ENCODE measurements at regions not wholly inside any gene's neighbourhood (a gene's known extent, or its start where the extent isn't known, plus 50 kb on each side); places are given as distances from the start of the nearest gene placed in this dataset.
A peak's percentile ranks its signal among the peaks of the same experiment; 100 is the strongest.

DNA sequence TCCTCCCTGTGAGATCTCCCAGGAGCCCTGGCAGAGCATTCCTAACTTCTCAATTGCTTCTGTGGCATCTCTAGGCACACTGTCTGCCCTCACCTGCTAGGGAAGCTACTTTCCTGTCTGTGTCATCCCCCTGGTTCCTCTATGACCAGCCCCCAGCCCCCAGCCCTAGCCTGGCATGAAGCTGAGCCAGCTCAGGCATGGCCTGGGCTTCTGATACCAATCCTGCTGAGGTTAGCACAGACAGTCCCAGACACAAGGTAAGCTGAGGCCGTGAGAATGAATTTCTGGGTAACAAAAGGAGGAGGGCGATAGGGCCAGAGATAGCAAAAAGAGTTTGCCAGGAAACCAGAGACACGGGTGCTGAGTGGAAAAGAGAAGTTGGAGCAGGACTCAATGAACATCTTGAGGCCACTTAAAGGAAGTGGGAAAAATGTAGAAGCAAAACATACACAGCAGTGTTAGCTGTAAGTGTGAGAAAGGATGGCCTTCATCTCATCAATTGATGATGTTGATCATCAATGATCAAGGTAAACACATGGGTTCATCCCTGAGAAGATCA, 87.6 kb upstream of the PICALM start:
- no peak overlapping the region for H3K4me3 ChIP-seq
- no peaks in the 10 kb centered on the region for H3K27me3 ChIP-seq
- H3K27ac ChIP-seq: peak overlapping the region in 1 of 2 donors; percentile 31
- TF ChIP-seq, protein P1, sequence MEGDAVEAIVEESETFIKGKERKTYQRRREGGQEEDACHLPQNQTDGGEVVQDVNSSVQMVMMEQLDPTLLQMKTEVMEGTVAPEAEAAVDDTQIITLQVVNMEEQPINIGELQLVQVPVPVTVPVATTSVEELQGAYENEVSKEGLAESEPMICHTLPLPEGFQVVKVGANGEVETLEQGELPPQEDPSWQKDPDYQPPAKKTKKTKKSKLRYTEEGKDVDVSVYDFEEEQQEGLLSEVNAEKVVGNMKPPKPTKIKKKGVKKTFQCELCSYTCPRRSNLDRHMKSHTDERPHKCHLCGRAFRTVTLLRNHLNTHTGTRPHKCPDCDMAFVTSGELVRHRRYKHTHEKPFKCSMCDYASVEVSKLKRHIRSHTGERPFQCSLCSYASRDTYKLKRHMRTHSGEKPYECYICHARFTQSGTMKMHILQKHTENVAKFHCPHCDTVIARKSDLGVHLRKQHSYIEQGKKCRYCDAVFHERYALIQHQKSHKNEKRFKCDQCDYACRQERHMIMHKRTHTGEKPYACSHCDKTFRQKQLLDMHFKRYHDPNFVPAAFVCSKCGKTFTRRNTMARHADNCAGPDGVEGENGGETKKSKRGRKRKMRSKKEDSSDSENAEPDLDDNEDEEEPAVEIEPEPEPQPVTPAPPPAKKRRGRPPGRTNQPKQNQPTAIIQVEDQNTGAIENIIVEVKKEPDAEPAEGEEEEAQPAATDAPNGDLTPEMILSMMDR (IDR thresholded peaks at IDR 0.05): no peak
- H3K9me3 ChIP-seq: no peaks in the 10 kb centered on the region
- DNase-seq (no peak), ATAC-seq (no peak)
- intact Hi-C loops (cut with DNase I): no loop called here
- peaks cover 7 to 19% of the 10 kb centered on the region in 2 donors for H3K4me1 ChIP-seq
- no peaks in the 10 kb centered on the region for H3K36me3 ChIP-seq

DNA sequence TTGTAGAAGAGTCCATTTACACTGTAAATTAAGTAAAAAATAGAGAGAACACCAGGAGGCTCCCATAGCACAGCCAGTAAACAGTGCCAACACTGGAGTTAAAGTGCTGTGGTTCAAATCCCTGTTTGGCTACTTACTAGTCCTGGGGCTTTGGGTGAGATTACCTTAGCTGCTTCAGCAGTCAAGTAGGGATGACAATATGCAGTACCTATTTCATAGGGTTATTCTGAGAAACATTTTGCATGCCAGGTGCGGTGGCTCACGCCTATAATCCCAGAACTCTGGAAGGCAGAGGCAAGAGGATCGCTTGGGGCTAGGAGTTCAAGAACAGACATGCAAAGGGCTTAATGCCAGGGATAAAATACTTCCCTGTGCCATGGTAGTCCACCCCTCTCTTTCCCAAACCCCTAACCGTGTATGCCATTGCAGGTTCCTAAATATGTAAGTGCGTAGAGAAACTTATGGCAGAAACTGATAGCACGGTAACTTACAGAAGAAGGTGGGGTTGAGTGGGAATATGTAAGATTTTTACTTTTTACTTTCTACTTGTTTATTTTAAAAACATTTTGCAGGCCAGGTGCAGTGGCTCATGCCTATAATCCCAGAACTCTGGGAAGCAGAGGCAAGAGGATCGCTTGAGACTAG, 86.4 kb upstream of the PICALM start:
- Histone ChIP-seq H3K36me3 (no peaks in the 10 kb centered on the region), H3K27me3 (no peaks in the 10 kb centered on the region), H3K4me1 (peaks cover 16 to 28% of the 10 kb centered on the region in 2 donors), H3K27ac (no peak overlapping the region), H3K4me3 (no peak overlapping the region), H3K9me3 (no peaks in the 10 kb centered on the region)
- TF ChIP-seq, protein P1 (IDR thresholded peaks at IDR 0.05): no peak
- no peak for DNase-seq
- no peak for ATAC-seq
- intact Hi-C loops (cut with DNase I): no loop called here

DNA sequence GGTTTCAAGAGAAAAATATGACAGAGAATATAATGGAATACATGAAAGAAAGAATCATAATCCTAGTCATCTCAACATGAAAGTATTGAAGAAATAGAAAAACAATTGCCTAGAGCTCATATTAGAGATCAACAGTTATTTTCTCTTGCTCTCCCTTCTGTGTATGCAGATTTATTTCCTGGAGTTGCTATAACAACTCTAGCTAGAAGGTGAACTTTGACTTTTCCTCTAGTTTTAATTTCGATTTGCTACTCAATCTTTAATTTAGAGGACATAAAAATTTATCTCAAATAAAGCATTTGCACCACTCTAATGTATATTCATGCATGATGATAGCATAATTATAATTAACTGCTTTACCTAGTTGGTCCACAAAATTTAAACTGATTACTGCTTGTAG, 84.6 kb upstream of the PICALM start:
- Histone ChIP-seq H3K4me3 (no peak overlapping the region), H3K9me3 (no peaks in the 10 kb centered on the region), H3K4me1 (peaks cover 16 to 30% of the 10 kb centered on the region in 2 donors), H3K27me3 (no peaks in the 10 kb centered on the region), H3K36me3 (no peaks in the 10 kb centered on the region), H3K27ac (no peak overlapping the region)
- DNase-seq (no peak), ATAC-seq (no peak)
- intact Hi-C loops (cut with DNase I): no loop called here
- TF ChIP-seq, protein P1 (IDR thresholded peaks at IDR 0.05): no peak

DNA sequence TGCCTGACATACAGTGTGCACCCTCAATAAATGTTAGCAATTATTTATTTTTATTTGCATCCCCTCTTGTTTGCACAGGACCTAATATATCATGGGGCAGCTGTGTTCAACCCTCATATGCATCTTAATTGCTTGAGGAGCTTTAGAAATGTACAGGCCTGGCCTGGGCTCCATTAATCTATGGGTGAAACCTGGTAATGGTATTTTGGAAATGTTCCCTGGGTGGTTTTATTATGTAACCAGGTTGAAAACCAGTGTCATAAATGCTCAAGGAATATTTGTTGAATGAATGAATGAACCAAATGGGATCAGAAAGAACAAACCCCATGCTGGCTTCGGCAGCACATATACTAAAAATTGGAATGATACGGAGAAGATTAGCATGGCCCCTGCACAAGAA, 84.0 kb upstream of the PICALM start:
- TF ChIP-seq, protein P1 (IDR thresholded peaks at IDR 0.05): no peak
- Histone ChIP-seq H3K36me3 (no peaks in the 10 kb centered on the region), H3K27ac (no peak overlapping the region), H3K9me3 (no peaks in the 10 kb centered on the region), H3K4me3 (no peak overlapping the region), H3K4me1 (peaks cover 16 to 30% of the 10 kb centered on the region in 2 donors), H3K27me3 (no peaks in the 10 kb centered on the region)
- ATAC-seq (no peak), DNase-seq (no peak)
- intact Hi-C loops (cut with DNase I): no loop called here

DNA sequence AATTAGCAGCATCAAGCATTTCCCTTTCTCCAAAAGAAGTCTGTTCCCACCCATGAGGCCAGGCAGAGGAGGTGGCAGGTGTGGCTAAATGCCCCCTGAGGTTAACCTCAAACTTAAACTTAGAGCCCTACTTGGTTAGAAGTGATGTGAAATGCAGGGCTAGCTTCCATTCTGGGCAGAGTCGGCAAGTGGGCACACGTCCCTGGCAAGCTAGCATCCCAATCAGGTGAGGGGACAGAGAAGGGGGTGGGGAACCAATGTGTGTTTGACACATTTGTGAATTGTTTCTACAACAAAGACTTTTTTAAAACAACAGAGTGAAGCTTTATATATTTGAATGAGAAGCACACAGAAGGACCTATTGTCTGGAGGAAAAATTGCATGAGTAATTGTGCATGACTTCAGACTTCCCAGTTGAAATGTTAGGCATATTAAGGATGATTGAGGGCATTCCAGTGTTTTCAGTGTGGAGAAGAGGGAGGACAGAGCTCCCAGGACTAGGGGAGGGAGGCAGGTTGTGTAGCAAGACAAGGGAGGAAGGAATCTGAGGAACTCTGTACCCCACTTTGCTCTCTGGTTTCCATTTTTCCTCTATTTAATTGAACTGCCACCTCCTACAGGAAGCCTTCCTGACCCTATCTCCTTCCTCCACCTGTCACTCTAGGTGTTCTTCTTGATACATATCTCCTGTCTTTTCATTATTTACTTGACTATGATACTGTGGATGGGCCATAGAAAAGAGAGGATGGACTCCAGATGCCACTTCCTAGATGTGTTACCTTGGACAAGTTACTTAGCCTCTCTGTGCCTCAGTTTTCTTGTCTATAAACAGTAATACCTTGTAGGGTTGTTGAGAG, 83.3 kb upstream of the PICALM start:
- no peak overlapping the region for H3K4me3 ChIP-seq
- intact Hi-C loops (cut with DNase I): no loop called here
- no peaks in the 10 kb centered on the region for H3K27me3 ChIP-seq
- ATAC-seq: peak; percentile 9
- peaks cover 16 to 30% of the 10 kb centered on the region in 2 donors for H3K4me1 ChIP-seq
- H3K27ac ChIP-seq: peak overlapping the region in 1 of 2 donors; percentile 8
- no peak for DNase-seq
- no peaks in the 10 kb centered on the region for H3K9me3 ChIP-seq
- no peaks in the 10 kb centered on the region for H3K36me3 ChIP-seq
- TF ChIP-seq, protein P1 (IDR thresholded peaks at IDR 0.05): no peak
